Heart left ventricle (tissue), 16 donors: ENCODE measurements at regions not wholly inside any gene's neighbourhood (a gene's known extent, or its start where the extent isn't known, plus 50 kb on each side); places are given as distances from the start of the nearest gene placed in this dataset.

Source experiments
- ATAC-seq, 4 donors: fragments of 200-7000 bp; cut with Tn5 transposase; one replicate each; pipeline ENCODE4 v1.9.1; 2020 to 2022; ENCODE audit warnings: moderate library complexity in 4 of 4, mild to moderate bottlenecking in 3 of 4, moderate number of reproducible peaks in 1 of 4
- DNase-seq, 5 donors: peaks; one replicate each; pipeline ENCODE4 v3.0.0-alpha.2; 2020
- H3K27ac ChIP-seq, 12 donors: fragments of 200-600 bp; sonication (generic) in 4 of 12; one replicate each; pipeline versions ENCODE4 v1.5.0 to v1.8.0; 2016 to 2022; ENCODE audit warnings: mild to moderate bottlenecking in 2 of 12
- H3K27me3 ChIP-seq, 9 donors: fragments of 200-600 bp; sonication (generic) in 2 of 9; one replicate each; pipeline versions ENCODE4 v1.5.1 to v1.8.0; 2016 to 2022; ENCODE audit warnings: mild to moderate bottlenecking in 3 of 9
- H3K36me3 ChIP-seq, 9 donors: fragments of 200-600 bp; sonication (generic) in 2 of 9; one replicate each; pipeline versions ENCODE4 v1.5.0 to v1.8.0; 2018 to 2022; ENCODE audit warnings: mild to moderate bottlenecking in 2 of 9
- H3K4me1 ChIP-seq, 12 donors: fragments of 200-600 bp; sonication (generic) in 4 of 12; one replicate each; pipeline versions ENCODE4 v1.5.0 to v1.8.0; 2016 to 2022; ENCODE audit warnings: mild to moderate bottlenecking in 3 of 12
- H3K4me3 ChIP-seq, 12 donors: fragments of 200-600 bp; sonication (generic) in 4 of 12; one replicate each; pipeline versions ENCODE4 v1.5.0 to v1.8.0; 2017 to 2022; ENCODE audit warnings: mild to moderate bottlenecking in 9 of 12, moderate library complexity in 4 of 12
- H3K9me3 ChIP-seq, 12 donors: fragments of 200-600 bp; sonication (generic) in 4 of 12; one replicate each; pipeline versions ENCODE4 v1.5.0 to v1.8.0; 2016 to 2022; ENCODE audit warnings: mild to moderate bottlenecking in 1 of 12
- CTCF ChIP-seq, 12 donors: fragments of 200-600 bp; sonication (generic) in 4 of 12; IDR thresholded peaks; one replicate each; pipeline versions ENCODE4 v1.5.0 to v1.8.0; 2018 to 2022; ENCODE audit warnings: antibody characterized with exemption in 12 of 12, mild to moderate bottlenecking in 5 of 12
- POLR2A ChIP-seq, 2 donors: fragments of 450-650 bp; IDR thresholded peaks; one replicate each; pipeline ENCODE4 v1.6.1; 2017; ENCODE audit warnings: antibody characterized with exemption in 2 of 2, mild to moderate bottlenecking in 2 of 2, moderate library complexity in 2 of 2
- whole genome bisulfite sequencing, 4 donors: extraction: QIAGEN DNeasy Blood & Tissue Kit in 2 of 4; methylation state at CpG; one replicate each; pipeline versions ENCODE4 v1.1.5 to v1.1.7; 2013 to 2018; 5-methylcytosine and 5-hydroxymethylcytosine counted together
- intact Hi-C, 10 donors: fragments of 100-400 bp; cut with DNase I; formaldehyde crosslinking; loops; one replicate each; pipeline versions ENCODE4 v1.11.1 to v1.14.2; 2022
- donor health status: ischemic (EF 13 %, LVEDD 7.1; RV severe dilation, severe dysfunction).
- donor health status: healthy with polysubstance abuse.
- donor health status: DM: no; HTN: yes; CAD: no.
- donor health status: DM: no; HTN: no; CAD: no.
- donor health status: ischemic (EF 25% LVEDD 6.9; RV normal size, moderate dysfunction).
- donor health status: ischemic (EF 25% LVEDD 5.7; RV mildly dilated, moderate dysfunction).
- donor health status: healthy.
- donor health status: DM: yes; HTN: yes; CAD: no.
- donor health status: ischemic (EF 35%, LVEDD 5.7; RV mildly dilated, moderate dysfunction).
- donor health status: nonischemic (EF 11% LVEDD 7.7; RV severe dilation, severe dysfunction).
- donor health status: DM: yes; HTN: yes; CAD: no.
- donor health status: PGD.
- donor health status: ischemic (EF 29% LVEDD 5.4; RV normal size, mild dysfunction).
- donor health status: nonischemic (EF 23%, LVEDD 6.1; RV moderate dilation, normal function).

- H3K27me3 ChIP-seq = no peaks in the 10 kb centered on the region
- H3K36me3 ChIP-seq = peaks cover 0 to 7% (median 0%) of the 10 kb centered on the region in 9 donors
- intact Hi-C loops = loop anchor here in 1 of 10 donors (2.0 kb wide), 1 partner anchor 20 kb away; no protein-coding TSS in a partner anchor
- H3K4me3 ChIP-seq = no peak overlapping the region
- 93 to 100% (median 95%) methylated on average over 2 of the region's 2 CpGs for WGBS, 4 donors
- H3K4me1 ChIP-seq = no peaks in the 10 kb centered on the region
- no peak overlapping the region for H3K27ac ChIP-seq
- no peak for TF ChIP-seq CTCF (IDR thresholded peaks at IDR 0.05)
- no peak for TF ChIP-seq POLR2A (IDR thresholded peaks at IDR 0.05)
- ATAC-seq (no peak), DNase-seq (no peak)
- peaks cover 0 to 24% (median 0%) of the 10 kb centered on the region in 12 donors for H3K9me3 ChIP-seq
These were observed 85.2 kb upstream of the NR2F2 start for GRCh38 chr15:96245252-96245651.

- whole genome bisulfite sequencing, 4 donors = 91 to 92% (median 91%) methylated on average over 4 of the region's 4 CpGs
- ATAC-seq (no peak), DNase-seq (no peak)
- Histone ChIP-seq H3K27me3 (no peaks in the 10 kb centered on the region), H3K27ac (no peak overlapping the region), H3K9me3 (peaks cover 0 to 16% (median 0%) of the 10 kb centered on the region in 12 donors), H3K4me3 (no peak overlapping the region), H3K36me3 (peaks cover 0 to 7% (median 0%) of the 10 kb centered on the region in 9 donors), H3K4me1 (no peaks in the 10 kb centered on the region)
- TF ChIP-seq CTCF (IDR thresholded peaks at IDR 0.05) (no peak), POLR2A (IDR thresholded peaks at IDR 0.05) (no peak)
- intact Hi-C loops = no loop called here
These were observed 84.4 kb upstream of the NR2F2 start for GRCh38 chr15:96246057-96246456.

GRCh38 chr15:96247621-96248305 is 82.7 kb upstream of the NR2F2 start:
- peaks cover 0 to 10% (median 0%) of the 10 kb centered on the region in 12 donors for H3K9me3 ChIP-seq
- no peaks in the 10 kb centered on the region for H3K4me1 ChIP-seq
- DNase-seq = no peak
- ATAC-seq = no peak
- peaks cover 0 to 13% (median 0%) of the 10 kb centered on the region in 9 donors for H3K36me3 ChIP-seq
- 93 to 96% (median 95%) methylated on average over 2 of the region's 2 CpGs for WGBS, 4 donors
- no peak overlapping the region for H3K4me3 ChIP-seq
- H3K27ac ChIP-seq = no peak overlapping the region
- intact Hi-C loops = no loop called here
- TF ChIP-seq CTCF (IDR thresholded peaks at IDR 0.05) = no peak
- TF ChIP-seq POLR2A (IDR thresholded peaks at IDR 0.05) = no peak
- no peaks in the 10 kb centered on the region for H3K27me3 ChIP-seq

- Histone ChIP-seq H3K9me3 (peaks cover 0 to 7% (median 0%) of the 10 kb centered on the region in 12 donors), H3K27ac (no peak overlapping the region), H3K36me3 (peaks cover 0 to 19% (median 0%) of the 10 kb centered on the region in 9 donors), H3K4me1 (no peaks in the 10 kb centered on the region), H3K27me3 (no peaks in the 10 kb centered on the region), H3K4me3 (no peak overlapping the region)
- intact Hi-C loops = no loop called here
- DNase-seq (no peak), ATAC-seq (no peak)
- WGBS, 4 donors = 94 to 98% (median 95%) methylated on average over 5 of the region's 5 CpGs
- TF ChIP-seq CTCF (IDR thresholded peaks at IDR 0.05) (no peak), POLR2A (IDR thresholded peaks at IDR 0.05) (no peak)
These were observed 78.4 kb upstream of the NR2F2 start for GRCh38 chr15:96252148-96252547.
